ENCODE measurements at regions not wholly inside any gene's neighbourhood (a gene's known extent, or its start where the extent isn't known, plus 50 kb on each side); places are given as distances from the start of the nearest gene placed in this dataset.

DNA sequence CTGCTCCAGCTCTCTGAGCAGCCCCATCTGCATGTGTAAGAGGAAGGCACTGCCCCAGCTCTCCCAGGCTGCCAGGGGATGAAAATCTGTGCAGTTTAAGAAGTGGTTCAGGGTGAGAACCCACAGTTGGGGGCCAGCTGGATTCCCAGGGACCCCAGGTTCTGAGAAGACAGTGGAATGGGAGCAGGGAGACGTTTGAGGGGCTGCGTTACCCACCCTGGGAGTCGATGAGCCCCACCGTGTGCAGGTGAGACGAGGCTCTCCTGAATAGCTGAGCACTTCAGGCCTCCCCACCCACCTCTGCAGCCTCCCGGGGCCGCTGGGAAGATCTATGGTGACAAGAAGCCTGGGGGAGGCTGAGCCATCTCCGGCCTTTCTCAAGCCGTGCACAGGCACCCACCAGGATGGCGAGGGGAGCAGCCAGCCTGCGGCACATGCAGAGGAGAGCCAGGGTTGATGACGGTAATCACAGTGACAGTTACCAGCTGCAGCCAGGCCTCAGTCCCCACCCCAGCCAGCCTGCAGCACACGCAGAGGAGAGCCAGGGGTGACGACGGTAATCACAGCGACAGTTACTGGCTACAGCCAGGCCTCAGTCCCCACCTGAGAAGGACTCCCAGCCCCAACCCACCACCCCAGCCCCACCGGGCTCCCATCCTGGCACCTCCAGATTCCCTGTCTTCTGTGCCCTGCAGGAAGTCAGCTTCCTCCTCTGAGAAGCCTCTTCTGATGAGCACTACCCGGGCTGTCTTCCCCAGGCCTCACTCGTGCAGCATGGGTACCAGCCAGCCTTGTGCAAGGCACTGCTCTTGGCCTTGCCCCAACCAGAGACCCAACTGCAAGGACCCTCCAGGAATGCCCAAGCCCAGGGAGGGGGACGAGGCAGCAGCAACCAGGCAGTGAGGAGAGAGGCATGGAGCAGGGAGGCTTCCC is 150.8 kb upstream of the PPP1R26 start:
- no peak for DNase-seq (ENCODE audit: low spot score in 2 of 2)
- H3K4me1 ChIP-seq, result no peaks in the 10 kb centered on the region
- 63 to 66% methylated on average over 12 to 19 of the region's 20 CpGs for WGBS, 2 donors
- no peak overlapping the region for H3K4me3 ChIP-seq
- H3K36me3 ChIP-seq, result no peaks in the 10 kb centered on the region
- no peak for TF ChIP-seq POLR2A (IDR thresholded peaks at IDR 0.05)
- TF ChIP-seq EP300 (IDR thresholded peaks at IDR 0.05), result no peak
- TF ChIP-seq, protein P1, sequence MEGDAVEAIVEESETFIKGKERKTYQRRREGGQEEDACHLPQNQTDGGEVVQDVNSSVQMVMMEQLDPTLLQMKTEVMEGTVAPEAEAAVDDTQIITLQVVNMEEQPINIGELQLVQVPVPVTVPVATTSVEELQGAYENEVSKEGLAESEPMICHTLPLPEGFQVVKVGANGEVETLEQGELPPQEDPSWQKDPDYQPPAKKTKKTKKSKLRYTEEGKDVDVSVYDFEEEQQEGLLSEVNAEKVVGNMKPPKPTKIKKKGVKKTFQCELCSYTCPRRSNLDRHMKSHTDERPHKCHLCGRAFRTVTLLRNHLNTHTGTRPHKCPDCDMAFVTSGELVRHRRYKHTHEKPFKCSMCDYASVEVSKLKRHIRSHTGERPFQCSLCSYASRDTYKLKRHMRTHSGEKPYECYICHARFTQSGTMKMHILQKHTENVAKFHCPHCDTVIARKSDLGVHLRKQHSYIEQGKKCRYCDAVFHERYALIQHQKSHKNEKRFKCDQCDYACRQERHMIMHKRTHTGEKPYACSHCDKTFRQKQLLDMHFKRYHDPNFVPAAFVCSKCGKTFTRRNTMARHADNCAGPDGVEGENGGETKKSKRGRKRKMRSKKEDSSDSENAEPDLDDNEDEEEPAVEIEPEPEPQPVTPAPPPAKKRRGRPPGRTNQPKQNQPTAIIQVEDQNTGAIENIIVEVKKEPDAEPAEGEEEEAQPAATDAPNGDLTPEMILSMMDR (IDR thresholded peaks at IDR 0.05), result no peak
- peaks cover 0 to 45% (median 0%) of the 10 kb centered on the region in 4 donors for H3K9me3 ChIP-seq
- H3K27me3 ChIP-seq, result no peaks in the 10 kb centered on the region
- H3K27ac ChIP-seq, result no peak overlapping the region

DNA sequence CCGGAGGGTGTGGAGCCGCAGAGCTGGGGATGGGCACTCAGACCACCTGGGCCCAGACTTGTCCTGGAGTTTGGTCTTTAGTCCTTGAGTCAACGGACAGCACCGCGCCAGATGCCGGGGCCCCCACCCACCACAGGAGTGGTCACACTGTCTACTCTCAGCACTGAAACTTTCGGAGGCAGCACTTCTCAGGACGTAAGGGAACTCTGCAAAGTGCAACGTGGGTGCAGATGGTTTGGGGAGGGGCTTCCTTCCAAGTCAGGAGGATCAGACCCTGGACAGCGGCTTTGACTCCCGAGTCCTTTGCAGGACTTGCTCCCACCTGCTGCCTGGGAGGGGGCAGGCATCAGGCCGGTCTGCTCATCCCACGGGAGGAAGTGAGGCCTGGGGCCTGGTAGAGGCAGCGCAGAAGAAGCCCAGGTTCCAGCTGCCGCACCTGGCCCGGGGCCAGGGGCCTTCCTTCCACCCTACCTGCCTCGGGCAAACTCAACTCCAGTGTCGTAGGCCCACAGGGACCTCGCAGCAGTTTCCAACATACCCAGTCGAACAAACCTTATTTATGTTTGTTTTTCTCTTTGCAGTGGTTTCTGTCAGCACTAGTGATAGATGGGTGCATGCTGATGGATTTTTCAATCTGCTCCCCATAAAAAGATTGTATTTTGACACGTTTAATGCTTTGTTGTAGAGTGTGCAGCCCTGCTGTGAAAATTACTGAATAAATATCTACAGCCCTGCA is 149.8 kb upstream of the PPP1R26 start:
- Histone ChIP-seq H3K9me3 (peaks cover 0 to 35% (median 0%) of the 10 kb centered on the region in 4 donors), H3K4me1 (no peaks in the 10 kb centered on the region), H3K27me3 (no peaks in the 10 kb centered on the region), H3K27ac (no peak overlapping the region), H3K36me3 (no peaks in the 10 kb centered on the region), H3K4me3 (no peak overlapping the region)
- 57 to 61% methylated on average over 19 to 20 of the region's 21 CpGs for WGBS, 2 donors
- DNase-seq (ENCODE audit: low spot score in 2 of 2), result no peak
- TF ChIP-seq EP300 (IDR thresholded peaks at IDR 0.05) (no peak), POLR2A (IDR thresholded peaks at IDR 0.05) (no peak)
- TF ChIP-seq, protein P1 (IDR thresholded peaks at IDR 0.05), result no peak

DNA sequence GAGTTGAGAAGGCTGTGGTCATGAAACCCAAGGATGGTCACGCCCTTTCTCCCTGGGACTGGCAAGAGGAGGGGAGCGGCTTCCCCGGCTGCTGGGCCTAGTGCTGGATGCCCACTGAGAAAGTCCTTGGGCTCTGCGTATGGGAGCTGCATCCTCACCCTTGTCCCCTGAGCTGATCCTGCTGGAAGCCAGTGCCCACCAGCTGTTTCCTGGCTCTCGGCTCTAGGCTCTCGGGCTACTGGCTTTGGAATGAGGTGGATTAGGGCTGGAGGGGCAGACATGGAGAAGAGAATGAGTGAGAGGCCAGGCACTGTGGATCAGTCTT is 149.3 kb upstream of the PPP1R26 start:
- DNase-seq (ENCODE audit: low spot score in 2 of 2), result no peak
- H3K36me3 ChIP-seq, result no peaks in the 10 kb centered on the region
- H3K27ac ChIP-seq, result no peak overlapping the region
- no peak overlapping the region for H3K4me3 ChIP-seq
- TF ChIP-seq POLR2A (IDR thresholded peaks at IDR 0.05) (no peak), EP300 (IDR thresholded peaks at IDR 0.05) (no peak)
- TF ChIP-seq, protein P1 (IDR thresholded peaks at IDR 0.05), result no peak
- H3K4me1 ChIP-seq, result no peaks in the 10 kb centered on the region
- no peaks in the 10 kb centered on the region for H3K27me3 ChIP-seq
- H3K9me3 ChIP-seq, result peaks cover 0 to 31% (median 0%) of the 10 kb centered on the region in 4 donors
- 67 to 75% methylated on average over 4 to 6 of the region's 6 CpGs for WGBS, 2 donors

DNA sequence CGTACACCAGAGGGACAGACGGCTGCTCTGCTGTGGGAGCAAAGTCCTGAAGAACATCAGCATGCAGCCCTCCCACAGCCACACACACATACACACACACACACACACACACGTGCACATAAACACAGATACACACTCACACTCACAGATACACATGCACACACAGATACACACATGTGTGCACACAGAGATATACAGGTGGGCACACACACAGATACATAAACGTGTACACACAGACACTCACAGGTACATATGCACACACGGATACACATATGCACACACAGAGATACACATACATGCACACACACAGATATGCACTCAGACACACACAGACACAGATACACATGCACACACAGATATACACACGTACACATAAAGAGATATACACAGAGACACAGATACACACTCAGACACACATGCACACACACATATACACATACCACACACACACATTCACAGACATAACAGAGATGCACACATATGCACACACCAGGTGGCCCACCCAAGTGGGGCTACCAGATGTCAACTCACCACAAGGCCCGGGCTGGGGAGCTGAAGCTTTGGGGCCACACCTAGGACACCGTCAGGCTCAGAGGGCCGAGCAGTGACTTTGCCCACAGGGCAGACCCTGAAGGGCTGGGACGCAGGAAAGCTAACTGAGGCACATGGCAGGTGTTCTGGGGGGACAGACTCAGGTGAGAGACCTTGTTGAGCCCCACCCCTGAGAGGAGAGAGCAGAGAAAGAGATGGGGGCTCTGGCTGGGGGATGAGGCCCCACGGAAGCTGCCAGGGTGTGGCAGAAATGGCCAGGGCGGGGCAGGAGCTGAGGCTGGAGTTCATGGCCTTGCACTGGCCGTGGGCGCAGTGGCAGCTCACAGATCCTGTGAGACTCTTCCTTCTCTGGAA is 148.6 kb upstream of the PPP1R26 start:
- no peak for DNase-seq (ENCODE audit: low spot score in 2 of 2)
- no peak overlapping the region for H3K27ac ChIP-seq
- 77 to 85% methylated on average over 14 of the region's 14 CpGs for WGBS, 2 donors
- H3K4me1 ChIP-seq, result no peaks in the 10 kb centered on the region
- H3K27me3 ChIP-seq, result no peaks in the 10 kb centered on the region
- H3K9me3 ChIP-seq, result peaks cover 0 to 26% (median 0%) of the 10 kb centered on the region in 4 donors
- H3K4me3 ChIP-seq, result no peak overlapping the region
- no peaks in the 10 kb centered on the region for H3K36me3 ChIP-seq
- no peak for TF ChIP-seq EP300 (IDR thresholded peaks at IDR 0.05)
- no peak for TF ChIP-seq POLR2A (IDR thresholded peaks at IDR 0.05)
- TF ChIP-seq, protein P1 (IDR thresholded peaks at IDR 0.05), result no peak
